Smooth muscle cell of the brain vasculature (primary cell): ENCODE measurements at regions not wholly inside any gene's neighbourhood (a gene's known extent, or its start where the extent isn't known, plus 50 kb on each side); places are given as distances from the start of the nearest gene placed in this dataset.
"Not testable (repeated sequence)": the region's sequence is repeated elsewhere in the genome, so short reads cannot be mapped to it uniquely, and the experiment has no call there.

ENCODE experiments used
- DNase-seq: peaks from one replicate; pipeline ENCODE4 v3.0.0-alpha.2; 2012; ENCODE audit warnings: low read depth, low spot score

GRCh38 chr18:51248685-51249084 is 51.2 kb upstream of the MEX3C start:
- no peak for DNase-seq

- no peak for DNase-seq
These were observed 52.5 kb upstream of the MEX3C start for GRCh38 chr18:51250006-51250405.

- no peak for DNase-seq
These were observed 53.1 kb upstream of the MEX3C start for GRCh38 chr18:51250458-51251024.

GRCh38 chr18:51251625-51252024 is 54.1 kb upstream of the MEX3C start:
- no peak for DNase-seq

- no peak for DNase-seq
These were observed 56.0 kb upstream of the MEX3C start for GRCh38 chr18:51253476-51253875.

GRCh38 chr18:51255693-51256092 is 58.2 kb upstream of the MEX3C start:
- DNase-seq: no peak

GRCh38 chr18:51257150-51257549 is 59.7 kb upstream of the MEX3C start:
- no peak for DNase-seq

- no peak for DNase-seq
These were observed 62.6 kb upstream of the MEX3C start for GRCh38 chr18:51260118-51260517.

GRCh38 chr18:51266077-51266476 is 68.6 kb upstream of the MEX3C start:
- not testable (repeated sequence) for DNase-seq

GRCh38 chr18:51266773-51267172 is 69.3 kb upstream of the MEX3C start:
- no peak for DNase-seq

- no peak for DNase-seq
These were observed 76.0 kb upstream of the MEX3C start for GRCh38 chr18:51273437-51273836.

- peak; percentile 33 for DNase-seq
These were observed 78.4 kb upstream of the MEX3C start for GRCh38 chr18:51275712-51276476.

GRCh38 chr18:51278045-51278649 is 80.7 kb upstream of the MEX3C start:
- no peak for DNase-seq

- DNase-seq: no peak
These were observed 82.0 kb upstream of the MEX3C start for GRCh38 chr18:51279367-51279984.

- DNase-seq: no peak
These were observed 90.5 kb upstream of the MEX3C start for GRCh38 chr18:51287818-51288508.

- no peak for DNase-seq
These were observed 91.1 kb upstream of the MEX3C start for GRCh38 chr18:51288582-51288981.

- DNase-seq: no peak
These were observed 93.4 kb upstream of the MEX3C start for GRCh38 chr18:51290860-51291259.

- no peak for DNase-seq
These were observed 103.4 kb upstream of the MEX3C start for GRCh38 chr18:51300912-51301311.

GRCh38 chr18:51301376-51301775 is 103.9 kb upstream of the MEX3C start:
- DNase-seq: no peak

- no peak for DNase-seq
These were observed 119.2 kb upstream of the MEX3C start for GRCh38 chr18:51316677-51317076.

- DNase-seq: no peak
These were observed 124.2 kb upstream of the MEX3C start for GRCh38 chr18:51321696-51322095.

- DNase-seq: no peak
These were observed 126.5 kb upstream of the MEX3C start for GRCh38 chr18:51323961-51324360.
